ENCODE measurements at regions not wholly inside any gene's neighbourhood (a gene's known extent, or its start where the extent isn't known, plus 50 kb on each side); places are given as distances from the start of the nearest gene placed in this dataset.

- TF ChIP-seq CTCF (IDR thresholded peaks at IDR 0.05) (peak; percentile 24 to 57 (median 33)), POLR2A (IDR thresholded peaks at IDR 0.05) (no peak), POLR2AphosphoS5 (IDR thresholded peaks at IDR 0.05) (no peak)
Observed at GRCh38 chr13:24997367-24997967, 98.5 kb upstream of the PABPC3 start.

Measured in breast epithelium (tissue), 3 donors.